K562 (cell line): ENCODE measurements at regions not wholly inside any gene's neighbourhood (a gene's known extent, or its start where the extent isn't known, plus 50 kb on each side); places are given as distances from the start of the nearest gene placed in this dataset.

ENCODE experiments used
- MTA3 ChIP-seq: fragments of 450-650 bp; formaldehyde crosslinking; IDR thresholded peaks from 2 replicates; pipeline ENCODE4 v1.6.1; 2017; ENCODE audit warnings: mild to moderate bottlenecking, borderline replicate concordance
- POU5F1 ChIP-seq: fragments of 150-350 bp; IDR thresholded peaks from 2 replicates; pipeline ENCODE4 v1.6.1; 2014; ENCODE audit warnings: borderline replicate concordance, low read length, low read depth, mild to moderate bottlenecking; ENCODE audit not compliant: partially characterized antibody
- PREB ChIP-seq: sonication (generic); formaldehyde crosslinking; IDR thresholded peaks from 2 replicates; pipeline ENCODE4 v1.8.1; 2023; ENCODE audit warnings: mild to moderate bottlenecking, missing genetic modification reagents
- STAG1 ChIP-seq: sonication (generic); formaldehyde crosslinking; IDR thresholded peaks from 2 replicates; pipeline ENCODE4 v1.5.0; 2020; ENCODE audit warnings: missing genetic modification reagents, borderline replicate concordance
- TAF15 ChIP-seq: fragments of 200-400 bp; formaldehyde crosslinking; IDR thresholded peaks from 2 replicates; pipeline ENCODE4 v1.6.1; 2017; ENCODE audit warnings: mild to moderate bottlenecking, low read depth, low read length, moderate library complexity
- TEAD4 ChIP-seq, 2 experiments: sonication (generic) in 1 of 2; formaldehyde crosslinking in 1 of 2; IDR thresholded peaks; 2 replicates each; pipeline versions ENCODE4 v1.6.1 to v1.8.0; 2012 to 2022; ENCODE audit warnings: borderline replicate concordance in 1 of 2, inconsistent platforms in 1 of 2, low read length in 1 of 2, mild to moderate bottlenecking in 1 of 2, missing genetic modification reagents in 1 of 2
- ZNF431 ChIP-seq: sonication (generic); formaldehyde crosslinking; IDR thresholded peaks from 2 replicates; pipeline ENCODE4 v1.8.0; 2022; ENCODE audit warnings: mild to moderate bottlenecking, missing genetic modification reagents
- TF ChIP-seq, protein P1 (sequence below), 3 experiments: IDR thresholded peaks in 2 of 3; conservative IDR thresholded peaks in 1 of 3; 2 replicates each; pipeline ENCODE4 v1.5.1; 2011 to 2012; ENCODE audit warnings: low read length in 3 of 3, mild to moderate bottlenecking in 3 of 3, control low read depth in 2 of 3, improper control_type of control experiment in 1 of 3, inconsistent platforms in 1 of 3, low read depth in 1 of 3, mixed read lengths in 1 of 3, moderate library complexity in 1 of 3; ENCODE audit not compliant: insufficient read depth in 2 of 3

- no peak for TF ChIP-seq TAF15
- no peak for TF ChIP-seq ZNF431 (CRISPR knock-in tag)
- no peak for TF ChIP-seq MTA3
- TF ChIP-seq TEAD4 (IDR thresholded peaks at IDR 0.05; ENCODE audit: low read length) = no peak
- TF ChIP-seq TEAD4 (CRISPR knock-in tag; IDR thresholded peaks at IDR 0.05; ENCODE audit: borderline replicate concordance) = no peak
- TF ChIP-seq, protein P1, sequence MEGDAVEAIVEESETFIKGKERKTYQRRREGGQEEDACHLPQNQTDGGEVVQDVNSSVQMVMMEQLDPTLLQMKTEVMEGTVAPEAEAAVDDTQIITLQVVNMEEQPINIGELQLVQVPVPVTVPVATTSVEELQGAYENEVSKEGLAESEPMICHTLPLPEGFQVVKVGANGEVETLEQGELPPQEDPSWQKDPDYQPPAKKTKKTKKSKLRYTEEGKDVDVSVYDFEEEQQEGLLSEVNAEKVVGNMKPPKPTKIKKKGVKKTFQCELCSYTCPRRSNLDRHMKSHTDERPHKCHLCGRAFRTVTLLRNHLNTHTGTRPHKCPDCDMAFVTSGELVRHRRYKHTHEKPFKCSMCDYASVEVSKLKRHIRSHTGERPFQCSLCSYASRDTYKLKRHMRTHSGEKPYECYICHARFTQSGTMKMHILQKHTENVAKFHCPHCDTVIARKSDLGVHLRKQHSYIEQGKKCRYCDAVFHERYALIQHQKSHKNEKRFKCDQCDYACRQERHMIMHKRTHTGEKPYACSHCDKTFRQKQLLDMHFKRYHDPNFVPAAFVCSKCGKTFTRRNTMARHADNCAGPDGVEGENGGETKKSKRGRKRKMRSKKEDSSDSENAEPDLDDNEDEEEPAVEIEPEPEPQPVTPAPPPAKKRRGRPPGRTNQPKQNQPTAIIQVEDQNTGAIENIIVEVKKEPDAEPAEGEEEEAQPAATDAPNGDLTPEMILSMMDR (IDR thresholded peaks at IDR 0.05 in 2 of 3, conservative IDR thresholded peaks at IDR 0.05 in 1 of 3; ENCODE audit: insufficient read depth in 2 of 3, low read depth in 1 of 3, low read length in 3 of 3) = peak; percentile 11 to 55 (median 28); a peak in 2 of 6 replicates
- no peak for TF ChIP-seq PREB (CRISPR knock-in tag)
- TF ChIP-seq POU5F1 = no peak
- TF ChIP-seq STAG1 (CRISPR knock-in tag) = no peak
These were observed 676.1 kb downstream of the PTPRU start for GRCh38 chr1:29912425-29912824.
